Neural cell (in vitro differentiated cells): ENCODE measurements at regions not wholly inside any gene's neighbourhood (a gene's known extent, or its start where the extent isn't known, plus 50 kb on each side); places are given as distances from the start of the nearest gene placed in this dataset.

ENCODE experiments used
- EP300 ChIP-seq: fragments of 450-650 bp; conservative IDR thresholded peaks from 2 replicates; pipeline ENCODE4 v1.6.1; 2014; ENCODE audit warnings: antibody characterized with exemption, mild to moderate bottlenecking, moderate library complexity; ENCODE audit not compliant: poor library complexity, severe bottlenecking
- EZH2 ChIP-seq: fragments of 200-600, 300-800 bp; shearing (Covaris generic), sonication (generic); IDR thresholded peaks from 2 replicates; pipeline ENCODE4 v1.6.1; 2014; ENCODE audit warnings: antibody characterized with exemption, low read length, borderline replicate concordance, mild to moderate bottlenecking; ENCODE audit not compliant: insufficient read depth, poor library complexity, severe bottlenecking
- MXI1 ChIP-seq: fragments of 450-650 bp; conservative IDR thresholded peaks from 2 replicates; pipeline ENCODE4 v1.6.1; 2014; ENCODE audit warnings: antibody characterized with exemption, mild to moderate bottlenecking; ENCODE audit not compliant: poor library complexity, severe bottlenecking
- POLR2AphosphoS5 ChIP-seq: IDR thresholded peaks from 2 replicates; pipeline ENCODE4 v1.6.1; 2012
- RAD21 ChIP-seq: fragments of 450-650 bp; conservative IDR thresholded peaks from 2 replicates; pipeline ENCODE4 v1.6.1; 2014; ENCODE audit warnings: antibody characterized with exemption, mild to moderate bottlenecking, moderate library complexity
- REST ChIP-seq: IDR thresholded peaks from 2 replicates; pipeline ENCODE4 v1.6.1; 2012; ENCODE audit warnings: borderline replicate concordance
- TF ChIP-seq, protein P1 (sequence below): fragments of 450-650 bp; IDR thresholded peaks from 2 replicates; pipeline ENCODE4 v1.5.1; 2014; ENCODE audit warnings: antibody characterized with exemption, mild to moderate bottlenecking, moderate library complexity; ENCODE audit not compliant: poor library complexity, severe bottlenecking

GRCh38 chr2:41847744-41848441 lies 199.9 kb upstream of the PKDCC start:
- TF ChIP-seq, protein P1, sequence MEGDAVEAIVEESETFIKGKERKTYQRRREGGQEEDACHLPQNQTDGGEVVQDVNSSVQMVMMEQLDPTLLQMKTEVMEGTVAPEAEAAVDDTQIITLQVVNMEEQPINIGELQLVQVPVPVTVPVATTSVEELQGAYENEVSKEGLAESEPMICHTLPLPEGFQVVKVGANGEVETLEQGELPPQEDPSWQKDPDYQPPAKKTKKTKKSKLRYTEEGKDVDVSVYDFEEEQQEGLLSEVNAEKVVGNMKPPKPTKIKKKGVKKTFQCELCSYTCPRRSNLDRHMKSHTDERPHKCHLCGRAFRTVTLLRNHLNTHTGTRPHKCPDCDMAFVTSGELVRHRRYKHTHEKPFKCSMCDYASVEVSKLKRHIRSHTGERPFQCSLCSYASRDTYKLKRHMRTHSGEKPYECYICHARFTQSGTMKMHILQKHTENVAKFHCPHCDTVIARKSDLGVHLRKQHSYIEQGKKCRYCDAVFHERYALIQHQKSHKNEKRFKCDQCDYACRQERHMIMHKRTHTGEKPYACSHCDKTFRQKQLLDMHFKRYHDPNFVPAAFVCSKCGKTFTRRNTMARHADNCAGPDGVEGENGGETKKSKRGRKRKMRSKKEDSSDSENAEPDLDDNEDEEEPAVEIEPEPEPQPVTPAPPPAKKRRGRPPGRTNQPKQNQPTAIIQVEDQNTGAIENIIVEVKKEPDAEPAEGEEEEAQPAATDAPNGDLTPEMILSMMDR: no peak
- no peak for TF ChIP-seq POLR2AphosphoS5
- no peak for TF ChIP-seq MXI1
- no peak for TF ChIP-seq EP300
- TF ChIP-seq EZH2: no peak
- TF ChIP-seq RAD21: no peak
- no peak for TF ChIP-seq REST
